ENCODE measurements at regions not wholly inside any gene's neighbourhood (a gene's known extent, or its start where the extent isn't known, plus 50 kb on each side); places are given as distances from the start of the nearest gene placed in this dataset.

DNA sequence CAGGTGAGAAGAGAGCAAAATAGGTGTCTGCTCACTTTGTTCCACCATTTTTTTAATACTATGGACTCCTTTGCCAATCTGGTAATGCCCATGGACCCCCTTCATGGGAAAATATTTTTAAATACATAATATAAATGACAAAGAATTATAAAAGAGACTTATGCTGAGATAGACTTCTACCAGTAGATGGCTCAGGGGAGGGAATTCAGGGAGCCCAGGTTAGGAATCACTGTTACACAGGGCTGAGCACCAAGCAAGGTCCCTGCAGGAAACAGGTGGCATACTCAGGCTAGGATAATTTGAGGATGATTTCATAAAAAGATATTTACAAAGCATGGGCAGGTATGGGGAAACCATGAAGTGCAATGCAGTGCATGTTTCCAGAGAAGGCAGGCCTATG lies 525.9 kb downstream of the FGF9 start:
- DNase-seq, result no peak

GRCh38 chr13:22198001-22198400 lies 527.1 kb downstream of the FGF9 start:
- DNase-seq, result no peak

- DNase-seq, result no peak
These were observed 527.9 kb downstream of the FGF9 start for GRCh38 chr13:22198641-22199217.

DNA sequence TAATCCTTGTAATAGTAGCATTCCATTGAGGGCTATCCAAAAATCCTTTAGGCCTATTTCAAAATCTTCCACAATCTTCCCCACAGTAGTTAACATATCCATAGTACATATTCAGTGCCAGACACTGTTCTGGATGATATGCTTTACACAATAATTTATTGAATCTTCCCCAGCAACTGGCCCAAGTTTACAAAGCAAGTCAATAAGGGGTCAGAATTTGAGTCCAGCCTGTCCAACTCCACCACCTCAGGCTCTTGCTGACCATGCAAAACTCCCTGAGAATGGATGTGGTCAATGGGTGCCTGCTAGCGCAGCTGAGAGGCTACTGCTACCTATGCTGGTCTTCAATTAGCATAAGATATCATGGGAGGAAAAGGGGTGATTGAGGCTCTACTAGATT lies 529.6 kb downstream of the FGF9 start:
- DNase-seq, result no peak

GRCh38 chr13:22201375-22201925 lies 530.6 kb downstream of the FGF9 start:
- DNase-seq, result no peak

DNA sequence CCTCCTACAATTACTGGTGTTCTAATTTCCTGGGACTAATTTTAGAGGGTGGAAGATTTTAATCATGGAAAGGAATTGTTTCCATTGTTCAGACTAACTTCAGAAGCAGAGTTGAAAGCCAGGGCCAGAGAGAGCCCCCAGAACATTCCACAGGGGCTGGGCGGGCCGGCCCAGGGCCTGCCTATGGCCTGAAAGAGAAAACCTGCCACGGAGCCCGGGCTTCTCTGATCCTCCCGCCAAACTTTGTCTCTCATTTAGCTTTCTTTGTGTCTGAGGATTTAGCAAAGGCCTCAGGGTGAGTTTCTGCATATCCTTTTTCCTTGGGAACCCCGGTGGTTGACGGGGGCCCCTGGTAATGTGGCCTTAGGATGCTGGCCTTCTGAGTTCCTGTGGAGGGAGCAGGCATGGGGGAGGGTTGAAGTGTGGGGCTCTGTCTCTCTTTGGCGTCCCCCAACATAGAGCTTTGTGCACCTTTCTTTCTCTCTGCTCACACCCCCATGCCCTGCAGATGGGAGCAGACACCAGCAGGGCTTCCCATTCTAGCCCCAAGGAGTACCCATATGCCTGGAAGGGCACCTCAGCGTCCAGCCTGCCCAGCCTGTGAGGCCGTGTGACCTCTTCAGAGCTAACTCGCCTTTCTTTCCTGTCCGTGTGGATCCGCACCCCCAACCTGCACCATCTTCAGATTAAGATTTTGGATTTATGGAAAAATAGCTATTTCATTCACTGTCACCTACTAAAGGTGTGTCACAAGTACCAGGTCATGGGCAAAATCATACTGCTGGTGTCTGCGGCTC lies 539.5 kb downstream of the FGF9 start:
- DNase-seq, result no peak

GRCh38 chr13:22211876-22212275 lies 541.0 kb downstream of the FGF9 start:
- no peak for DNase-seq

DNA sequence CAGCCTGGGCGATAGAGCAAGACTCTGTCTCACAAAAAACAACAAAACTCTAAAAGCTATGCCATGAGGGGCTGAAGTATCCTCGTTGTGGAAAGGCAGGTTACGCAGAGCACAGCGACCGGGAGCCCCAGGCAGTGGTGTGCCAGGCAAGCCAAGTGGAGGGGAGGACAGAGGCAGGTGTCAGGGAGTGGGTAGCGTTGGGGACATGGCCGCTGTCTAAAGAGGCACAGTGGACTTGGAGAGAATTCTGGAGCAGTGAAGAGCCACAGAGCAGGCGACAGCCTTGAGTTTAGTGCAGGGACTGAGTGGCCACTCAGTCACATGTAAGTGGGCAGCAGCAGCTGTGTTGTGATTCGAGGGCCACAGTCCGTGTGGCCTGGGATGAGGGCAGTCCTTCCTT lies 541.7 kb downstream of the FGF9 start:
- no peak for DNase-seq

DNA sequence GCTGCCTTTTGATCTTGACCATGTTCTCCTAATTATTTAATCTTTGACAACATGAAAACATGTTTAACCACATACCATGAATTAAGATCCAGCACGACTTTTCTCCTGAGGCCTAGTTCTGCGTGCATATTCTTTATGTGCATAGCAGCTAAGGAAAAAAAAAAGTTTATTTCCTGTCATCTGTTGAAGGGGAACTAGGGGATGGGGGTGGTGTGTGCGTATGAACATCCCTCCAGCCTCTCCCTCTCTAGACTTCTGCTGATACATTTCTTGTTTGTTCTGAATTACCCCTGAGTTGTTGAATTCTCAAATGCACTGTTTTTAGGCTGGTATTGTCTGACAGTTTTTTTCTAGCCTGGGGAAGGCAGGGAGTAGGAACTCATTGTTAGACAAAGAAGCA lies 543.3 kb downstream of the FGF9 start:
- DNase-seq, result no peak

DNA sequence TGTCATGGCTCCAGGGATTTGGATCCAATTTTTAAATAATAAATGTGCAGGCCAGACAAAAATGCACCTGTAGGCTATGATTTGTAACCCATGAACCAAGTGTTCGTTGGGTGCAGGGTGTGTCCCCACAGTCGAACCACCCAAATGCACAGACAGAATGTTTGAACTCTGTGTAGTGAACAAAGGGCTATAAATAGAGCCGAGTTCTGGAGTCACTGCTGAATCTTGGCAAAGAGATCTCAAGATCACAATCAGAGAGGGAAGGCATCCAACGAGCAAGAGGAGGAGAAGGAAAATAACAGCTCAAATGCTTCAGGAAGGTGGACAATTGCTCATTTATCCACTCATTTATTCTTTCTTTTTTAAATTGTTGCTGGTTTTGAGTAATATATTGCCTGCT lies 547.9 kb downstream of the FGF9 start:
- DNase-seq, result no peak

DNA sequence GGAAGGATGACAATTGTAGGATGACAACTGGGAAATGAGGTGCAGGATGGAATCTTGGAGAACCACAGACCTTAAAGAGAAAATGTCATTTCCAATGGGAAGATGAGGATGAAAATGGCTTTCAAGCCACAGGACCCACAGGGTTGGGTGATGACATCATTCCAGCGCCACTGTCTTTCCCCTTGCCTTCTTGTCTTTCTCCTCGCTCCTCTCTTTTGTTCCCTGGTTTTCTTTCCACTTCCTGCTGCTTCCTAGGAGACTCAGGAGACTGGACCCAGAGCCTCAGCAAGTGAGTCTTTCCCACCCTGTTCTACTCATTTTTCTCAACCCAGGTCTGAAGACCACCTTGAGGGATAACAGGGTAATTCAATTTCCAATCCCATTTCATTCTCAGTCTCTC lies 548.8 kb downstream of the FGF9 start:
- no peak for DNase-seq

DNA sequence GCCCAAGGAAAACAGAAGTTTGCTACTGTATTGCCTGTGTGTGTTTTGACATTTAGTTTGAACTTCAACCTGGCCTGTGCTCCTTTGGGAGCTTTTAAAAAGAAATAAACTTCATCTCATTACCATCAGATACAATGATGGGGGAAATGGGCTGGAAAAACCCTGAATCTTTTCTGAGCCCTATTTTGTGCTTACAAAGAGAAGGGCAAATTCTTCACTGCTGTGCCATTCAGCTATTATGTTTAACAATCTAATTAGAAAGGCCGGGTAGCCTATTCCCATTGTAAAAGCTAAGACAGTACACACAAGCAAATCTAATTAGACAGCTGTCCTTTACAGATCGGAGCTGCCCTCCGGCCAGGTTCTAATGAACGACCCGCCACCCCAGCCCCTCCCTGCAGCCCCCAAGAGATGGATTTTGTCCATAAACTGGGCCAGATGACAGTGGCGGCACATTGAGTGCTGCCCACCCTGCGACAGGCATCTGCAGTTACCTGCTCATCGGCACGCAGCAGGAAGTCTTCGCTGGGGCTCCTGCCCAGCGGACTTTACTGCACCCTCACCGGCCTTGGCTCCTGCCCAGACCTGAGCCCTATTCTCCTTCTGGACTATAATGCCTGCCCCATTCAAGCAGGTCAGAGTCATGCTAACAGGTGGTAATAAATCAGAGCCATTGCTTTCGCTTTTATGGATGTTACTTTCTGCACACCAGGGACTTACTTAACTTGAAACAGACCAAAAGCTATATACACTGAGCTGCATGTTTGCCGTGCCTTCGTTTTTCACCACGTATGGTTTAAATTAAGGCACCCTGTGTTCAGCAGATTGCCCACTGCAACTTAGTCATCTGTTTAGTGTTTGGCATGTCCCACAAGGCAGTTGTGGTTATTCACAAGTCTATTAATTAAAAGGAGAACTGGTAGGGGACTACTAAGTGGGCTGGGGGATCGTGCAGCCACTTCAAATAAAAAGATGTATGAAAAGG lies 549.6 kb downstream of the FGF9 start:
- no peak for DNase-seq

- no peak for DNase-seq
These were observed 552.5 kb downstream of the FGF9 start for GRCh38 chr13:22223411-22223810.

DNA sequence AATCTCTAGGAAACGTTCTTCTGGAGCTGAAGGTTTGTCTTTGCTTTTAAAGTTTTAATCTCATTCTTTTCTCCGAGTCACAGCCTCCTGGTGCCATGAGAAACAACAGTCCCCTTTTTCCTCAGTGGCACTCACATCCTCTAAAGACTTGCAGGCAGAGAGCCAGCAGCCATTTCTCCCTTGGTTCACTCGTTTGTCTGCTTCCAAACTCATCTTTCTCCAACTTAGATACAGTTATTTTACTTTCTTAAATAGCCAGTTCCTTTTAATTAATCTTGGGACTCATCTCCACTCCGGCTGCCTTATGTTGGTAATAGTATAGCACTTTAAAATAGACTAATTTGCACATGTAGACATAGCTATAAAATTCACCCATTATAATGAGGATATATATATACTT lies 555.2 kb downstream of the FGF9 start:
- no peak for DNase-seq

GRCh38 chr13:22227895-22228294 lies 557.0 kb downstream of the FGF9 start:
- DNase-seq, result no peak

GRCh38 chr13:22229916-22230315 lies 559.0 kb downstream of the FGF9 start:
- DNase-seq, result no peak

DNA sequence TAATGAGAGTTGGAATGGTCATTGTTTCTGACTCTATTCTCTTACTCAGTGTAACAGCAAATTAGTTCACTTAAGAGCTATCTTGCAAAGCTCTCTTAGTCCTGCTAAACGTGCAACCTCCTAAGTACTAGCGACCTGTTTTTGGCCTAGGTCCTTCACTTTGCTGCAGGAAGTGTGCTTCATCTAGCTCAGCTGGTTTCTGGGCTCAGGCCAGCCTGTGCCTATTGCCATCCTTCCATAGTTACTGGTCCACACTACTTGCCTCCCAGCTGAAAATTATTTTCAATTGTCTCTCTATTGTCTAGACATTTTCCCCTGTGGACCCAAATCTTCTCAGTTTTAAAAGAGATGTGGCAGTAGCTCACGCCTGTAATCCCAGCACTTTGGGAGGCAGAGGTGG lies 561.3 kb downstream of the FGF9 start:
- no peak for DNase-seq

- no peak for DNase-seq
These were observed 564.5 kb downstream of the FGF9 start for GRCh38 chr13:22235285-22235949.

DNA sequence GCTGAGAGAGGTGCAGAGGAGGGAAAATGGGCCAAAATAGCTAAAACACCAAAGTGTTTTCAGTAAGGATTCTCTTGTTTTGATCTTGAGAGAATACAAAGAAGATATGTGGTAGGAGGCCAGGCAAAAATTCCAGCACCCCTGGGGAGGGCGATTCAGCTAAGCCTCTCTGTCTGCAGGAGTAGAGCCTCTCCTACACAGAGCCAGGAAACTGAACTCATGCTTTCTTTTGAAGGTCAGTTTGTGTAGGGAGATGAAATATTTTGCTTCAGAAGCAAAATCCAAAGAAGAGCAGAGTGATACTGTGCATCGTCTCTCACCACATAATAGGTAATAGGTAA lies 565.0 kb downstream of the FGF9 start:
- DNase-seq, result no peak

DNA sequence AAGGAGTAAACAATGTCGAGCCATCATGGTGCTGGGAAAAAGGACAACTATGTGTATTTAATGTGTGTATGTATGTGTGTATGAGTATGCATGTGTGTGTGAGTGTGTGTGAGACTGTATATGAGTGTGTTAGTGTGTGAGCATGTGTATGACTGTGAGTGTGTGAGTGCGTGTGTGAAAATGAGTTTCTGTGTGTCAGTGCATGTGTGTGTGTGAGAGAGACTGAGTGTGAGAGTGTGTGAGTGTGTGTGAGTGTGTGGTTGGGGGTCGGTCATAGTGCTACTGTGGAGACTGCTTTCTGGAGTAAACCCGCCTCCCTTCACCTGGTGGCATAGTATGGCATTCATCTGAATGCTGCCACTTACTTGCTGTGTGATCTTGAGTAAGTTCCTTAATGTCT lies 567.4 kb downstream of the FGF9 start:
- DNase-seq, result no peak

DNA sequence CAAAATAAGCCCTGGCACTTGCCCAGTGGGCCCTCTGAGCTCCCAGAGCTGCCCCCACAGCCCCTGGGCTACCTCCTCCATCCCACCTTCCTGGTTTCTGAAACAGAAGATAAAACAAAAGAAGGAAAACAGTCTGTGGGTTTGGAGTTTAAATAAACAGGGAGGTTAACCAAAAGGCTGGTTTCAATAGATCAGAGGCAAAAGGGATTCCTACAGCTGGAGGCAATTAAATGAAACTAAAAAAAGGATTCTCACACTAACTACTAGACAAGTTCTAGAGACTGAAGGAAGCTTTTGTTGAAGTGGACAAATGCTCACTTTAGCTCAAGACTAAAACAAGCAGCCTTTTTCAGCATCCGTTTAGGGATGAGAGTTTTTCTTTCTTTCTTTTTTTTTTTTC lies 569.8 kb downstream of the FGF9 start:
- no peak for DNase-seq

DNA sequence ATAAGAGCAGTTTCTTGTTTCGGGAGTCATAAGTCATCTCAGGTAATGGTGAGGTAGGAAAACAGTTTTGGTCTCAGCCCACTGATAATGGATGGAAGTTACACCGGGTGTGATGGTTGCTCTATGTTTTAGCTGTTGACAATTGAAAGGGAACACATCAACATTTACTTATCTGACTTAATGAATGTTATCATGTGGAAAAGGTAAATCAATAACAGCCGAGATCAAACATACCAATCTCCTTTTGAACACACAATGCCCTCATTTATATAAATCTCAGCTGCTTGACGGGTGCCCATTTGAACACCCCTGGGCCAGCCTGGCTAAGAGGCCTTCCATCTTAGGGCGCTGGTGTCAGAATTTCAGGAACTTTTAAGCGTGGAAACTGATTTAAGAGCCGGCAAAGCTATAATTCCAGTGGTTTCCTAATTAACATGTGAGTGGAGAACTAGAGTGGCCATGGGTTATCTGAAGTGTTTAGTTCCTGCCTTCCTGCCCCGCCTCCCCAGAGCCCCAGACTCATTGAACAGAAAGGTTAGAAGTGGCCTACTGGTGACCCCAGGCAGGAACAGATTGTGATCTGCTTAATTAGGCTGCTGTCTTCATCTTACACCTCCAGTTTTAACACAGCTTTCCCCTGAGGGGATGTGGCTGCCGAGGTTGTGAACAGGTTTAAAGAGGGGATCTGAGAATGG lies 572.7 kb downstream of the FGF9 start:
- no peak for DNase-seq

All from CD4-positive, alpha-beta T cell treated with Interleukin-1 beta for 1 hour (primary cell).